Mesendoderm (in vitro differentiated cells): ENCODE measurements at regions not wholly inside any gene's neighbourhood (a gene's known extent, or its start where the extent isn't known, plus 50 kb on each side); places are given as distances from the start of the nearest gene placed in this dataset.

Experiments used
- DNase-seq: peaks from one replicate; pipeline ENCODE4 v3.0.0; 2013
- H2AK5ac ChIP-seq: 2 replicates; pipeline ENCODE4 v1.6.1; 2013; ENCODE audit warnings: low read length, inconsistent platforms
- H2BK120ac ChIP-seq: 2 replicates; pipeline ENCODE4 v1.6.1; 2013; ENCODE audit warnings: low read depth, mild to moderate bottlenecking, low read length, moderate library complexity, mixed read lengths
- H2BK15ac ChIP-seq: replicated peaks from 2 replicates; pipeline ENCODE4 v1.6.1; 2013; ENCODE audit warnings: low read depth, mild to moderate bottlenecking, moderate library complexity
- H2BK5ac ChIP-seq: 2 replicates; pipeline ENCODE4 v1.6.1; 2013; ENCODE audit warnings: low read length, inconsistent platforms
- H3K18ac ChIP-seq: 2 replicates; pipeline ENCODE4 v1.6.1; 2013; ENCODE audit warnings: mild to moderate bottlenecking, low read length, mixed read lengths
- H3K23ac ChIP-seq: one replicate; pipeline ENCODE4 v1.6.1; 2013; ENCODE audit warnings: low read length
- H3K27ac ChIP-seq: 2 replicates; pipeline ENCODE4 v1.5.1; 2013; ENCODE audit warnings: low read depth, mild to moderate bottlenecking, inconsistent platforms, low read length, moderate library complexity
- H3K27me3 ChIP-seq: 2 replicates; pipeline ENCODE4 v1.6.1; 2013; ENCODE audit warnings: low read length, control low read depth, mild to moderate bottlenecking, inconsistent platforms; ENCODE audit not compliant: insufficient read depth, poor library complexity
- H3K36me3 ChIP-seq: 2 replicates; pipeline ENCODE4 v1.6.1; 2013; ENCODE audit warnings: low read length, inconsistent platforms; ENCODE audit not compliant: control insufficient read depth, insufficient read depth
- H3K4ac ChIP-seq: one replicate; pipeline ENCODE4 v1.6.1; 2013; ENCODE audit warnings: low read depth, mild to moderate bottlenecking, low read length, moderate library complexity
- H3K4me1 ChIP-seq: 2 replicates; pipeline ENCODE4 v1.6.1; 2013; ENCODE audit warnings: low read depth, low read length, inconsistent platforms; ENCODE audit not compliant: control insufficient read depth
- H3K4me2 ChIP-seq: 2 replicates; pipeline ENCODE4 v1.6.1; 2013; ENCODE audit warnings: low read length
- H3K4me3 ChIP-seq: 2 replicates; pipeline ENCODE4 v1.5.1; 2013; ENCODE audit warnings: mild to moderate bottlenecking, low read length
- H3K56ac ChIP-seq: one replicate; pipeline ENCODE4 v1.6.1; 2013; ENCODE audit warnings: low read length
- H3K79me1 ChIP-seq: 2 replicates; pipeline ENCODE4 v1.6.1; 2013; ENCODE audit warnings: low read length, inconsistent platforms
- H3K79me2 ChIP-seq: 2 replicates; pipeline ENCODE4 v1.6.1; 2013; ENCODE audit warnings: mild to moderate bottlenecking, low read length; ENCODE audit not compliant: control insufficient read depth, insufficient read depth
- H3K9ac ChIP-seq: 2 replicates; pipeline ENCODE4 v1.6.1; 2013; ENCODE audit warnings: low read length, inconsistent platforms
- H4K5ac ChIP-seq: one replicate; pipeline ENCODE4 v1.6.1; 2013; ENCODE audit warnings: low read length
- H4K8ac ChIP-seq: one replicate; pipeline ENCODE4 v1.6.1; 2013; ENCODE audit warnings: low read depth, mild to moderate bottlenecking, control low read depth, low read length, moderate library complexity
- WGBS: extraction: QIAGEN DNeasy Blood & Tissue Kit; methylation state at CpG from one replicate; pipeline ENCODE4 v1.1.7; 2013; ENCODE audit warnings: low lambda C conversion rate, missing lambda C conversion rate; ENCODE audit not compliant: insufficient coverage; ENCODE audit errors: extremely low coverage; 5-methylcytosine and 5-hydroxymethylcytosine counted together

DNA sequence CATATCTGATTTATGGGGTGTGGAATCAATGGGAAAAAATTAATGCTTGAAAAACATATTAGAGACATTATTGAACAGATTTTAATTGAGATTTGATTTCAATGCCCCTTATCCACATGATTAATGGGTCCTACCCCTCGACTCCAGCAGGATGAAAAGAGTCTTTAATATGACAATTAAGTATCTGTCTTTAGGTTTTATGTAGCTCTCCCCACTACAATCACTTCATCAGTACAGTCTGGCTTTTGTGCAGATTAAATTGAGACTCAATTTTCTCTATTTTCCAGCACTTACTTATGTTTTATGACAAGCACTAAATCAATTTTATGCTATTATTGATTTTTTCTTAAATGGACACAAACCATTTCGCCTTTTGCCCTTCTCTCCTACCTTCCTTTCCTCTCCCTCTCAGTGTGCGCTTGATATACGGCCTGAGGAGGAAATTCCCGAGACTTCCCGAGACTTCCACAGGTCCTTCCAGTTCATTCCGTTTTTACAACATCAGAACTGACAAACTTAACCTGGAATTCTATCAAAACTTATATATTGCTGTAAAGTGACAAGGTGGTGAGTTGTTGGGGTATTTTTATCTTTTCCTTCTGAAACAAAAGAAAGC lies 555.1 kb upstream of the SALL3 start:
- no peak overlapping the region for H3K9ac ChIP-seq
- H3K27me3 ChIP-seq = no peaks in the 10 kb centered on the region
- H3K4me3 ChIP-seq = no peak overlapping the region
- no peaks in the 10 kb centered on the region for H3K36me3 ChIP-seq
- H3K4ac ChIP-seq = no peak overlapping the region
- no peak overlapping the region for H4K8ac ChIP-seq
- no CpG with 5 or more reads among the region's 7 CpGs for WGBS
- H2BK120ac ChIP-seq = no peak overlapping the region
- no peaks in the 10 kb centered on the region for H3K79me2 ChIP-seq
- no peak overlapping the region for H3K56ac ChIP-seq
- no peaks in the 10 kb centered on the region for H3K4me1 ChIP-seq
- no peak overlapping the region for H3K4me2 ChIP-seq
- H2AK5ac ChIP-seq = no peak overlapping the region
- DNase-seq = no peak
- no peak overlapping the region for H3K18ac ChIP-seq
- H4K5ac ChIP-seq = no peak overlapping the region
- no peaks in the 10 kb centered on the region for H3K79me1 ChIP-seq
- H2BK15ac ChIP-seq = no peak overlapping the region
- H3K27ac ChIP-seq = no peak overlapping the region
- no peak overlapping the region for H2BK5ac ChIP-seq
- no peak overlapping the region for H3K23ac ChIP-seq

DNA sequence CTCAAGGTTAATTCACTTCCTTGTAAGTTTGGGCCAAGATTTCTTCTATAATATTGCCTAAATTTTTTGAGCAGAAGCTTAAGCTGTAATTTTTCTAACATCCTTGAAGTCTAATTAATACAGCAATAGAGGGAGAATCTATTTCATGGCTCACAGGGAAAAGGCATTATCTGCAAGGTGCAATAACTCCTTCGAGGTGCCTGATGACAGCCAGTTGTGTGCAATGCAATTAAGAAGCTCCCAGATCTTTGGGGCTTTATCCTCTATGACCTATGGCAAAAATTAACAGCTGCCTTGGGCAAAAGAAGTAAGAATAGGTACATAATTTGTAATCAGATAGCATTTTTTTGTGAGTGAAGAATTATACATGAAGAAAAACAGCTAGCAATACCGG lies 554.6 kb upstream of the SALL3 start:
- no peaks in the 10 kb centered on the region for H3K27me3 ChIP-seq
- no peak overlapping the region for H3K9ac ChIP-seq
- no peaks in the 10 kb centered on the region for H3K4me1 ChIP-seq
- WGBS = no CpG with 5 or more reads among the region's 2 CpGs
- no peak overlapping the region for H4K5ac ChIP-seq
- no peak overlapping the region for H3K27ac ChIP-seq
- no peak overlapping the region for H3K4ac ChIP-seq
- no peak overlapping the region for H4K8ac ChIP-seq
- H3K36me3 ChIP-seq = no peaks in the 10 kb centered on the region
- no peak overlapping the region for H3K23ac ChIP-seq
- no peak for DNase-seq
- H3K18ac ChIP-seq = no peak overlapping the region
- H2BK5ac ChIP-seq = no peak overlapping the region
- no peak overlapping the region for H3K56ac ChIP-seq
- no peak overlapping the region for H2BK15ac ChIP-seq
- H3K79me2 ChIP-seq = no peaks in the 10 kb centered on the region
- H2BK120ac ChIP-seq = no peak overlapping the region
- no peaks in the 10 kb centered on the region for H3K79me1 ChIP-seq
- H3K4me2 ChIP-seq = no peak overlapping the region
- no peak overlapping the region for H2AK5ac ChIP-seq
- no peak overlapping the region for H3K4me3 ChIP-seq

- no peak overlapping the region for H4K5ac ChIP-seq
- no peaks in the 10 kb centered on the region for H3K79me2 ChIP-seq
- no peak overlapping the region for H2BK15ac ChIP-seq
- WGBS = no CpG with 5 or more reads among the region's 12 CpGs
- no peak overlapping the region for H3K4ac ChIP-seq
- H3K4me3 ChIP-seq = no peak overlapping the region
- no peaks in the 10 kb centered on the region for H3K79me1 ChIP-seq
- H3K4me1 ChIP-seq = no peaks in the 10 kb centered on the region
- no peak for DNase-seq
- no peak overlapping the region for H3K9ac ChIP-seq
- H2BK5ac ChIP-seq = no peak overlapping the region
- H3K27ac ChIP-seq = no peak overlapping the region
- H3K56ac ChIP-seq = no peak overlapping the region
- H3K23ac ChIP-seq = no peak overlapping the region
- no peak overlapping the region for H3K18ac ChIP-seq
- no peak overlapping the region for H4K8ac ChIP-seq
- no peak overlapping the region for H3K4me2 ChIP-seq
- no peaks in the 10 kb centered on the region for H3K27me3 ChIP-seq
- H2AK5ac ChIP-seq = no peak overlapping the region
- no peak overlapping the region for H2BK120ac ChIP-seq
- no peaks in the 10 kb centered on the region for H3K36me3 ChIP-seq
These were observed 552.5 kb upstream of the SALL3 start for GRCh38 chr18:78427081-78427480.

DNA sequence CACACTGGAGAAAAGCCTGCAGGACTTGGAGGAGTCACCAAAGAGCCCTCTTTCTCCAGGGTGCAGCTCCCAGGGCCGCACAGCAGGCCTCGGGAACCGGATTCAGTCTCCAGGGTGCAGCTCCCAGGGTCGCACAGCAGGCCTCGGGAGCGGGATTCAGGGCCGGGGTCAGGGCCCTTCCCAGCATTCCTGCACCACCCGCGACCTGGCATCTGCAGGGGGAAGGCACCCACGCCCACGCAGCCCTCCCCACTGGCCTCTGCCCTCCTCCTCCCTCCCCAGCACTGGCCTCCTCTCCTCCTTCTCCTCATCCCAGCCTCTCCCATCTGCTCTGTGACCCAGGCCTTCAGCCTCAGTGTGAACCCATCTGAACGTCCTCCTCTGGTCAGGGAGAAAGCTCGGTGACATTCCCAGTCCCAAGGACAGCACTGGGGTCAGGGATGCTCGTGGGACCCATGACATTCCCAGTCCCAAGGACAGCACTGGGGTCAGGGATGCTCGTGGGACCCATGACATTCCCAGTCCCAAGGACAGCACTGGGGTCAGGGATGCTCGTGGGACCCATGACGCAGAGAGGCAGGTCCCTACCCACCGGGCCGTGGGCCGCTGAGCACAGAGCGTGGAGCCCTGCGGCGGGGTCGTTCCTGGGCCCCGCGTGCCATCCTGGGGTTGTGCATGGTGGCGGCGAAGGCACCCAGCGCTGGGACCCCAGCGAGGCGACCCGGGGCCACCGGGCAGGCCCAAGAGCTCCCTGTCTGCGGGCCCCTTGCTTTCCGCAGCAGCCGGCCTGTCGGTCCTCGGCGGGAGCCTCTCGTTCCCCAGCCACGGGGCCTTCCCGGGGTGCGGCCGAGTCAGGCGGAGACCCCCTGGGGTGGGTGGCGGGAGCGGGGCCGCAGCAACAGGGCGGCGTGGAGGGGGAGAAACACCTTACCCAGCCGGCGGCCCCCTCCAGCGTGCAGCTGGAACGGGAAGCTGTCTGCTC lies 550.2 kb upstream of the SALL3 start:
- Histone ChIP-seq H2BK120ac (no peak overlapping the region), H3K9ac (no peak overlapping the region), H3K4me2 (no peak overlapping the region), H3K23ac (no peak overlapping the region), H3K27ac (no peak overlapping the region), H2AK5ac (no peak overlapping the region), H3K36me3 (no peaks in the 10 kb centered on the region), H3K18ac (no peak overlapping the region), H3K79me2 (no peaks in the 10 kb centered on the region), H4K8ac (no peak overlapping the region), H3K4me1 (no peaks in the 10 kb centered on the region), H3K4me3 (no peak overlapping the region), H3K56ac (no peak overlapping the region), H3K4ac (no peak overlapping the region), H4K5ac (no peak overlapping the region), H2BK15ac (no peak overlapping the region), H3K79me1 (no peaks in the 10 kb centered on the region), H3K27me3 (no peaks in the 10 kb centered on the region), H2BK5ac (no peak overlapping the region)
- no peak for DNase-seq
- no CpG with 5 or more reads among the region's 54 CpGs for WGBS

GRCh38 chr18:78430131-78430758 lies 549.4 kb upstream of the SALL3 start:
- Histone ChIP-seq H3K4me1 (no peaks in the 10 kb centered on the region), H3K79me1 (no peaks in the 10 kb centered on the region), H3K18ac (no peak overlapping the region), H4K5ac (no peak overlapping the region), H3K9ac (no peak overlapping the region), H2BK15ac (no peak overlapping the region), H3K4me3 (no peak overlapping the region), H3K4me2 (no peak overlapping the region), H3K27me3 (no peaks in the 10 kb centered on the region), H2BK5ac (no peak overlapping the region), H3K36me3 (no peaks in the 10 kb centered on the region), H3K27ac (no peak overlapping the region), H3K4ac (no peak overlapping the region), H2AK5ac (no peak overlapping the region), H2BK120ac (no peak overlapping the region), H3K79me2 (no peaks in the 10 kb centered on the region), H4K8ac (no peak overlapping the region), H3K23ac (no peak overlapping the region), H3K56ac (no peak overlapping the region)
- DNase-seq = no peak
- no CpG with 5 or more reads among the region's 28 CpGs for WGBS
